ENCODE measurements at regions not wholly inside any gene's neighbourhood (a gene's known extent, or its start where the extent isn't known, plus 50 kb on each side); places are given as distances from the start of the nearest gene placed in this dataset.

GRCh38 chr20:12835999-12836398, 172.8 kb upstream of the SPTLC3 start:
- Histone ChIP-seq H3K27me3 (replicated peaks in 1 of 7) (no peaks in the 10 kb centered on the region), H3K9me3 (no peaks in the 10 kb centered on the region), H3K36me3 (no peaks in the 10 kb centered on the region), H3K27ac (no peak overlapping the region), H3K4me3 (no peak overlapping the region), H3K4me1 (no peaks in the 10 kb centered on the region)
- DNase-seq: no peak
- TF ChIP-seq POLR2A (IDR thresholded peaks at IDR 0.05) (no peak), POLR2AphosphoS5 (IDR thresholded peaks at IDR 0.05) (no peak)
- WGBS, 5 donors: 78 to 94% (median 83%) methylated on average over 1 of the region's 1 CpG
- intact Hi-C loops (cut with DNase I; ENCODE audit: low total_unique reads): no loop called here

GRCh38 chr20:12837646-12838045, 171.1 kb upstream of the SPTLC3 start:
- Histone ChIP-seq H3K27me3 (replicated peaks in 1 of 7) (no peaks in the 10 kb centered on the region), H3K9me3 (no peaks in the 10 kb centered on the region), H3K4me3 (no peak overlapping the region), H3K4me1 (no peaks in the 10 kb centered on the region), H3K27ac (no peak overlapping the region), H3K36me3 (no peaks in the 10 kb centered on the region)
- 24 to 57% (median 52%) methylated on average over 2 of the region's 2 CpGs for WGBS, 5 donors
- no peak for DNase-seq
- no peak for TF ChIP-seq POLR2AphosphoS5 (IDR thresholded peaks at IDR 0.05)
- no peak for TF ChIP-seq CTCF (IDR thresholded peaks at IDR 0.05 in 8 of 11, conservative IDR thresholded peaks at IDR 0.05 in 3 of 11)
- no peak for TF ChIP-seq POLR2A (IDR thresholded peaks at IDR 0.05)
- intact Hi-C loops (cut with DNase I; ENCODE audit: low total_unique reads): no loop called here

DNA sequence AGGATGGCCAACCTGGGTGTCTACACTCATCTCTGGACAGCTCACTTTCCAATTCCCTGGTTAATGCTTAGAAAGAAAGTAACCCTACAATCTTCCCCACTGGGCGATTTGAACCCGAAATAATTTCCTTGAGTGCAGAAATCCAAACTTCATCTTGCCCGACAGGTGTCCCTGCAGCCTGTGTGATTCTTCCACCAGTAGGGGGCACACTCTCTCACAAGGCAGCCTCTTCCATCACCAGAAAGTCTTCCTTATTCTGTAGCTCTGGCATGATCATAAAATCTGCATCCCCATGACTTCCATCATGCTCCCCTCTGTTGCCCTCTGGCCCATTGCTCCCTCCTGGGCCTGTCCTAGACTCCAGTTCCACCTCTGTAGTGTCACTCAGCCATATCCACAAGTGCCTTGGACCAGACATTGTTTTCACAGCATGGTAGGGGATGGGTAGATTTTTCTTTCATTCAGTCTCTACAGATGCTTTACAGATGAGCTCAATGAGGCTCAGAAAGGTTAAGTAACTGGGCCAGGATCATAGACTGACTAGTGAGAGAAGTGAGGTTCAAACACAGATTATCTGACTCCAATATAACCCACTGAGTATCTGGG, 170.4 kb upstream of the SPTLC3 start:
- Histone ChIP-seq H3K9me3 (no peaks in the 10 kb centered on the region), H3K4me3 (no peak overlapping the region), H3K4me1 (no peaks in the 10 kb centered on the region), H3K27me3 (replicated peaks in 1 of 7) (no peaks in the 10 kb centered on the region), H3K36me3 (no peaks in the 10 kb centered on the region), H3K27ac (no peak overlapping the region)
- intact Hi-C loops (cut with DNase I; ENCODE audit: low total_unique reads): no loop called here
- no peak for TF ChIP-seq POLR2A (IDR thresholded peaks at IDR 0.05)
- no peak for TF ChIP-seq CTCF (IDR thresholded peaks at IDR 0.05 in 8 of 11, conservative IDR thresholded peaks at IDR 0.05 in 3 of 11)
- 72 to 85% (median 78%) methylated on average over 3 of the region's 3 CpGs for WGBS, 5 donors
- no peak for DNase-seq

- no peak for DNase-seq
- TF ChIP-seq POLR2A (IDR thresholded peaks at IDR 0.05) (no peak), POLR2AphosphoS5 (IDR thresholded peaks at IDR 0.05) (no peak), CTCF (IDR thresholded peaks at IDR 0.05 in 8 of 11, conservative IDR thresholded peaks at IDR 0.05 in 3 of 11) (no peak)
Measured at GRCh38 chr20:12847872-12848271, 160.9 kb upstream of the SPTLC3 start.

More at GRCh38 chr20:12847872-12848271, 160.9 kb upstream of the SPTLC3 start:
- 58 to 65% (median 61%) methylated on average over 2 of the region's 2 CpGs for WGBS, 5 donors
- Histone ChIP-seq H3K27ac (no peak overlapping the region), H3K4me1 (no peaks in the 10 kb centered on the region), H3K27me3 (replicated peaks in 1 of 7) (no peaks in the 10 kb centered on the region), H3K4me3 (no peak overlapping the region), H3K9me3 (no peaks in the 10 kb centered on the region), H3K36me3 (no peaks in the 10 kb centered on the region)
- intact Hi-C loops (cut with DNase I; ENCODE audit: low total_unique reads): no loop called here
